ENCODE measurements at regions not wholly inside any gene's neighbourhood (a gene's known extent, or its start where the extent isn't known, plus 50 kb on each side); places are given as distances from the start of the nearest gene placed in this dataset.

DNA sequence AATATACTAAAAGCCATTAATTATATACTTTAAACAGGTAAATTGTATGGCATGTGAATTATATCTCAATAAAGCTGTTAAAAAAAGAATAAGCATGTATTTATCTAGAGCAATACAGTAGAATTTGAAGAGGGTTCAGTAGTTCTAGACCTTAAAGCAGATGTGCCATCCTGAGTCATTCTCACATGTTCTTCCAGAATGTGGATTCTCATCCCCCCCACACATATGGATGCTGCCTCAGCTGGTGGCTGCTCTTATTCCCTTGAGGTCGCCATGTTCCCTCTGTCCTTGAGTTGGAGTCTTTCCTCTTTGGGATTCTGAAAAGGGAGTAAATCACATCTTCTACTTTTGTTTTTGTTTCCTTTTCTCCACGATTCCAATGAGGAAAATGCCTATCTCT, 321.3 kb downstream of the AEBP2 start:
- TF ChIP-seq, protein P1, sequence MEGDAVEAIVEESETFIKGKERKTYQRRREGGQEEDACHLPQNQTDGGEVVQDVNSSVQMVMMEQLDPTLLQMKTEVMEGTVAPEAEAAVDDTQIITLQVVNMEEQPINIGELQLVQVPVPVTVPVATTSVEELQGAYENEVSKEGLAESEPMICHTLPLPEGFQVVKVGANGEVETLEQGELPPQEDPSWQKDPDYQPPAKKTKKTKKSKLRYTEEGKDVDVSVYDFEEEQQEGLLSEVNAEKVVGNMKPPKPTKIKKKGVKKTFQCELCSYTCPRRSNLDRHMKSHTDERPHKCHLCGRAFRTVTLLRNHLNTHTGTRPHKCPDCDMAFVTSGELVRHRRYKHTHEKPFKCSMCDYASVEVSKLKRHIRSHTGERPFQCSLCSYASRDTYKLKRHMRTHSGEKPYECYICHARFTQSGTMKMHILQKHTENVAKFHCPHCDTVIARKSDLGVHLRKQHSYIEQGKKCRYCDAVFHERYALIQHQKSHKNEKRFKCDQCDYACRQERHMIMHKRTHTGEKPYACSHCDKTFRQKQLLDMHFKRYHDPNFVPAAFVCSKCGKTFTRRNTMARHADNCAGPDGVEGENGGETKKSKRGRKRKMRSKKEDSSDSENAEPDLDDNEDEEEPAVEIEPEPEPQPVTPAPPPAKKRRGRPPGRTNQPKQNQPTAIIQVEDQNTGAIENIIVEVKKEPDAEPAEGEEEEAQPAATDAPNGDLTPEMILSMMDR (conservative IDR thresholded peaks at IDR 0.05; ENCODE audit: low read length) = no peak
- TF ChIP-seq EZH2phosphoT487 (IDR thresholded peaks at IDR 0.05; ENCODE audit: borderline replicate concordance, low read depth, low read length) = no peak
